ENCODE measurements at regions not wholly inside any gene's neighbourhood (a gene's known extent, or its start where the extent isn't known, plus 50 kb on each side); places are given as distances from the start of the nearest gene placed in this dataset.

DNA sequence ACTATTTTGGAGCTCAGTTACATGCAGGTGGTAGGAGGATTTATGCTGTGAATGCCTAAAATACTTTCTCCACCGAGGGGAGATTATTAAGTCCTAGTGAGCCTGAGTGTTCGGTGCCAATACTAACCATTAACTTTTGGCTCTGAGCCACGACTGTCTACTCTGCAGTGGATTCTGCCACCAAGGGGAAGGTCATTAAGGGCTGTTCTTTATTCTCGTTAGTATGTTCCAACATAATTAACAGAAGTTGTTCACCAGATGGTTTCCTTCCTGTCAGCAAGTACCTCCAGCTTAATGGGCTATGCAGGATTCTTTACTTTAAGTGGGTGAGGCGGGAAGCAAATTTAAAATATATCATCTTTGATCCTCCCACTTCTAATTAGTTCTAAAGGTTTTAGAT, 326.3 kb downstream of the BMP4 start:
- TF ChIP-seq EZH2 (IDR thresholded peaks at IDR 0.05; ENCODE audit: low read depth, low read length, severe bottlenecking), result no peak
- TF ChIP-seq, protein P1, sequence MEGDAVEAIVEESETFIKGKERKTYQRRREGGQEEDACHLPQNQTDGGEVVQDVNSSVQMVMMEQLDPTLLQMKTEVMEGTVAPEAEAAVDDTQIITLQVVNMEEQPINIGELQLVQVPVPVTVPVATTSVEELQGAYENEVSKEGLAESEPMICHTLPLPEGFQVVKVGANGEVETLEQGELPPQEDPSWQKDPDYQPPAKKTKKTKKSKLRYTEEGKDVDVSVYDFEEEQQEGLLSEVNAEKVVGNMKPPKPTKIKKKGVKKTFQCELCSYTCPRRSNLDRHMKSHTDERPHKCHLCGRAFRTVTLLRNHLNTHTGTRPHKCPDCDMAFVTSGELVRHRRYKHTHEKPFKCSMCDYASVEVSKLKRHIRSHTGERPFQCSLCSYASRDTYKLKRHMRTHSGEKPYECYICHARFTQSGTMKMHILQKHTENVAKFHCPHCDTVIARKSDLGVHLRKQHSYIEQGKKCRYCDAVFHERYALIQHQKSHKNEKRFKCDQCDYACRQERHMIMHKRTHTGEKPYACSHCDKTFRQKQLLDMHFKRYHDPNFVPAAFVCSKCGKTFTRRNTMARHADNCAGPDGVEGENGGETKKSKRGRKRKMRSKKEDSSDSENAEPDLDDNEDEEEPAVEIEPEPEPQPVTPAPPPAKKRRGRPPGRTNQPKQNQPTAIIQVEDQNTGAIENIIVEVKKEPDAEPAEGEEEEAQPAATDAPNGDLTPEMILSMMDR (IDR thresholded peaks at IDR 0.05; ENCODE audit: control extremely low read depth in 1 of 3, insufficient read depth in 1 of 3, low read depth in 1 of 3, low read length in 3 of 3), result no peak
- TF ChIP-seq TEAD4 (IDR thresholded peaks at IDR 0.05; ENCODE audit: low read depth, low read length), result no peak
- no peak for TF ChIP-seq RAD21 (IDR thresholded peaks at IDR 0.05 in 1 of 2, conservative IDR thresholded peaks at IDR 0.05 in 1 of 2; ENCODE audit: low read depth in 2 of 2, low read length in 2 of 2)
- TF ChIP-seq POLR2AphosphoS5 (IDR thresholded peaks at IDR 0.05; ENCODE audit: low read depth, low read length), result no peak
- TF ChIP-seq SRF (IDR thresholded peaks at IDR 0.05; ENCODE audit: low read depth, low read length), result no peak
- TF ChIP-seq EP300 (IDR thresholded peaks at IDR 0.05; ENCODE audit: borderline replicate concordance in 1 of 2, low read depth in 2 of 2, low read length in 2 of 2), result no peak
- TF ChIP-seq SUZ12 (IDR thresholded peaks at IDR 0.05; ENCODE audit: low read length), result no peak
- no peak for TF ChIP-seq BACH1 (IDR thresholded peaks at IDR 0.05; ENCODE audit: low read length)
- no peak for TF ChIP-seq JUN (IDR thresholded peaks at IDR 0.05; ENCODE audit: low read depth, low read length)
- TF ChIP-seq CHD2 (IDR thresholded peaks at IDR 0.05; ENCODE audit: low read length), result no peak
- no peak for TF ChIP-seq ATF3 (IDR thresholded peaks at IDR 0.05; ENCODE audit: insufficient read depth, low read depth, low read length)
- TF ChIP-seq, protein P2, sequence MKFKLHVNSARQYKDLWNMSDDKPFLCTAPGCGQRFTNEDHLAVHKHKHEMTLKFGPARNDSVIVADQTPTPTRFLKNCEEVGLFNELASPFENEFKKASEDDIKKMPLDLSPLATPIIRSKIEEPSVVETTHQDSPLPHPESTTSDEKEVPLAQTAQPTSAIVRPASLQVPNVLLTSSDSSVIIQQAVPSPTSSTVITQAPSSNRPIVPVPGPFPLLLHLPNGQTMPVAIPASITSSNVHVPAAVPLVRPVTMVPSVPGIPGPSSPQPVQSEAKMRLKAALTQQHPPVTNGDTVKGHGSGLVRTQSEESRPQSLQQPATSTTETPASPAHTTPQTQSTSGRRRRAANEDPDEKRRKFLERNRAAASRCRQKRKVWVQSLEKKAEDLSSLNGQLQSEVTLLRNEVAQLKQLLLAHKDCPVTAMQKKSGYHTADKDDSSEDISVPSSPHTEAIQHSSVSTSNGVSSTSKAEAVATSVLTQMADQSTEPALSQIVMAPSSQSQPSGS (IDR thresholded peaks at IDR 0.05; ENCODE audit: low read length), result no peak

Data from H1 (cell line).